Glutamatergic neuron (in vitro differentiated cells): ENCODE measurements at regions not wholly inside any gene's neighbourhood (a gene's known extent, or its start where the extent isn't known, plus 50 kb on each side); places are given as distances from the start of the nearest gene placed in this dataset.

Experiments used
- DNase-seq: peaks from one replicate; pipeline ENCODE4 v3.0.0; 2022
- H3K27ac Mint-ChIP-seq: one replicate; pipeline ENCODE4 v1.8.0; 2020; ENCODE audit warnings: mild to moderate bottlenecking, mixed read lengths, inconsistent platforms; ENCODE audit not compliant: unreplicated experiment
- H3K27me3 Mint-ChIP-seq: one replicate; pipeline ENCODE4 v1.8.0; 2020; ENCODE audit warnings: mild to moderate bottlenecking, moderate library complexity, mixed read lengths, inconsistent platforms; ENCODE audit not compliant: unreplicated experiment
- H3K36me3 Mint-ChIP-seq: one replicate; pipeline ENCODE4 v1.8.0; 2020; ENCODE audit warnings: mild to moderate bottlenecking, mixed read lengths, inconsistent platforms; ENCODE audit not compliant: unreplicated experiment
- H3K4me1 Mint-ChIP-seq: one replicate; pipeline ENCODE4 v1.8.0; 2020; ENCODE audit warnings: mild to moderate bottlenecking, low read depth, mixed read lengths, inconsistent platforms; ENCODE audit not compliant: unreplicated experiment
- H3K4me3 Mint-ChIP-seq: one replicate; pipeline ENCODE4 v1.8.0; 2020; ENCODE audit warnings: mild to moderate bottlenecking, mixed read lengths, inconsistent platforms; ENCODE audit not compliant: unreplicated experiment
- H3K9me3 Mint-ChIP-seq: one replicate; pipeline ENCODE4 v1.8.0; 2020; ENCODE audit warnings: mild to moderate bottlenecking, moderate library complexity, mixed read lengths, inconsistent platforms; ENCODE audit not compliant: unreplicated experiment
- TF ChIP-seq, protein P1 (sequence below): fragments of 200-600 bp; sonication (generic); IDR thresholded peaks from one replicate; pipeline ENCODE4 v1.5.0; 2021; ENCODE audit not compliant: partially characterized antibody, unreplicated experiment

- Mint-ChIP-seq H3K36me3 (no peaks in the 10 kb centered on the region), H3K27ac (no peak overlapping the region), H3K27me3 (no peaks in the 10 kb centered on the region), H3K4me3 (no peak overlapping the region), H3K4me1 (no peaks in the 10 kb centered on the region), H3K9me3 (peaks cover 5% of the 10 kb centered on the region)
- TF ChIP-seq, protein P1, sequence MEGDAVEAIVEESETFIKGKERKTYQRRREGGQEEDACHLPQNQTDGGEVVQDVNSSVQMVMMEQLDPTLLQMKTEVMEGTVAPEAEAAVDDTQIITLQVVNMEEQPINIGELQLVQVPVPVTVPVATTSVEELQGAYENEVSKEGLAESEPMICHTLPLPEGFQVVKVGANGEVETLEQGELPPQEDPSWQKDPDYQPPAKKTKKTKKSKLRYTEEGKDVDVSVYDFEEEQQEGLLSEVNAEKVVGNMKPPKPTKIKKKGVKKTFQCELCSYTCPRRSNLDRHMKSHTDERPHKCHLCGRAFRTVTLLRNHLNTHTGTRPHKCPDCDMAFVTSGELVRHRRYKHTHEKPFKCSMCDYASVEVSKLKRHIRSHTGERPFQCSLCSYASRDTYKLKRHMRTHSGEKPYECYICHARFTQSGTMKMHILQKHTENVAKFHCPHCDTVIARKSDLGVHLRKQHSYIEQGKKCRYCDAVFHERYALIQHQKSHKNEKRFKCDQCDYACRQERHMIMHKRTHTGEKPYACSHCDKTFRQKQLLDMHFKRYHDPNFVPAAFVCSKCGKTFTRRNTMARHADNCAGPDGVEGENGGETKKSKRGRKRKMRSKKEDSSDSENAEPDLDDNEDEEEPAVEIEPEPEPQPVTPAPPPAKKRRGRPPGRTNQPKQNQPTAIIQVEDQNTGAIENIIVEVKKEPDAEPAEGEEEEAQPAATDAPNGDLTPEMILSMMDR: no peak
- DNase-seq: no peak
These were observed 577.3 kb downstream of the AJAP1 start for GRCh38 chr1:5231541-5232315.

GRCh38 chr1:5227114-5227513, 572.7 kb downstream of the AJAP1 start:
- Mint-ChIP-seq H3K27ac (no peak overlapping the region), H3K4me1 (no peaks in the 10 kb centered on the region), H3K9me3 (peaks cover 8% of the 10 kb centered on the region), H3K36me3 (no peaks in the 10 kb centered on the region), H3K4me3 (no peak overlapping the region), H3K27me3 (peaks cover 7% of the 10 kb centered on the region)
- DNase-seq: no peak
- TF ChIP-seq, protein P1: no peak

GRCh38 chr1:5225707-5226704, 571.6 kb downstream of the AJAP1 start:
- Mint-ChIP-seq H3K27me3 (peaks cover 7% of the 10 kb centered on the region), H3K36me3 (no peaks in the 10 kb centered on the region), H3K4me1 (no peaks in the 10 kb centered on the region), H3K9me3 (peaks cover 10% of the 10 kb centered on the region), H3K27ac (no peak overlapping the region), H3K4me3 (no peak overlapping the region)
- TF ChIP-seq, protein P1: no peak
- DNase-seq: no peak

GRCh38 chr1:5223206-5223605, 568.8 kb downstream of the AJAP1 start:
- peak; percentile 19 for DNase-seq
- Mint-ChIP-seq H3K27ac (peak overlapping the region; percentile 89), H3K4me1 (no peaks in the 10 kb centered on the region), H3K9me3 (peaks cover 18% of the 10 kb centered on the region), H3K27me3 (peaks cover 7% of the 10 kb centered on the region), H3K36me3 (peaks cover 5% of the 10 kb centered on the region), H3K4me3 (no peak overlapping the region)
- TF ChIP-seq, protein P1: no peak
